ENCODE measurements at regions not wholly inside any gene's neighbourhood (a gene's known extent, or its start where the extent isn't known, plus 50 kb on each side); places are given as distances from the start of the nearest gene placed in this dataset.

DNA sequence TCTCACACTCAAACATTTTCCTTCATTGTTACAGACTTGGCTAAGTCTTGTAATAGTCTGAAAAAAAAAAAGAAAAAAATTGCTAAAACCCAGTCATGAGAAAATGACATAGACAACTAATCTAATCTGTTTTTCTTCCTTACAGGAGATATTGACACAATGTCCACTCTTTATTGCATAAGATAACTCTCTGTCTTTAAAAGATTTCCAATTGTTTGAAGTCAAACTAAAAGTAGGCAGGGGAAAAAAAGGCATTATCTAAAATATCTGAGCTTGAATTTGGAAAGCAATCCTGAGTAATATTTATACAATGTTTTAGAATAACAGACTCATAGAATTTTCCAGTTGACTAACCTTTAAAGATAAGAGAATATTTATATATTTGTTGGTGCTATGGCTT, 233.0 kb upstream of the CEP162 start:
- TF ChIP-seq, protein P1, sequence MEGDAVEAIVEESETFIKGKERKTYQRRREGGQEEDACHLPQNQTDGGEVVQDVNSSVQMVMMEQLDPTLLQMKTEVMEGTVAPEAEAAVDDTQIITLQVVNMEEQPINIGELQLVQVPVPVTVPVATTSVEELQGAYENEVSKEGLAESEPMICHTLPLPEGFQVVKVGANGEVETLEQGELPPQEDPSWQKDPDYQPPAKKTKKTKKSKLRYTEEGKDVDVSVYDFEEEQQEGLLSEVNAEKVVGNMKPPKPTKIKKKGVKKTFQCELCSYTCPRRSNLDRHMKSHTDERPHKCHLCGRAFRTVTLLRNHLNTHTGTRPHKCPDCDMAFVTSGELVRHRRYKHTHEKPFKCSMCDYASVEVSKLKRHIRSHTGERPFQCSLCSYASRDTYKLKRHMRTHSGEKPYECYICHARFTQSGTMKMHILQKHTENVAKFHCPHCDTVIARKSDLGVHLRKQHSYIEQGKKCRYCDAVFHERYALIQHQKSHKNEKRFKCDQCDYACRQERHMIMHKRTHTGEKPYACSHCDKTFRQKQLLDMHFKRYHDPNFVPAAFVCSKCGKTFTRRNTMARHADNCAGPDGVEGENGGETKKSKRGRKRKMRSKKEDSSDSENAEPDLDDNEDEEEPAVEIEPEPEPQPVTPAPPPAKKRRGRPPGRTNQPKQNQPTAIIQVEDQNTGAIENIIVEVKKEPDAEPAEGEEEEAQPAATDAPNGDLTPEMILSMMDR (optimal IDR thresholded peaks at IDR 0.05 in 1 of 3, IDR thresholded peaks at IDR 0.05 in 1 of 3, conservative IDR thresholded peaks at IDR 0.05 in 1 of 3; ENCODE audit: extremely low read depth in 1 of 3, insufficient read depth in 2 of 3, low read length in 3 of 3), result no peak
- TF ChIP-seq EZH2 (IDR thresholded peaks at IDR 0.05; ENCODE audit: low read length), result no peak

All from keratinocyte (primary cell).